DOHH2 (cell line): ENCODE measurements at regions not wholly inside any gene's neighbourhood (a gene's known extent, or its start where the extent isn't known, plus 50 kb on each side); places are given as distances from the start of the nearest gene placed in this dataset.

ENCODE experiments used
- H3F3A ChIP-seq: fragments of 200-600 bp; sonication (generic), shearing (Covaris generic); 2 replicates; pipeline ENCODE4 v1.6.0; 2016; ENCODE audit warnings: antibody characterized with exemption, mild to moderate bottlenecking; ENCODE audit not compliant: control insufficient read depth, insufficient read depth
- H3K27ac ChIP-seq: fragments of 200-600 bp; sonication (generic); 2 replicates; pipeline ENCODE4 v1.5.1; 2014; ENCODE audit warnings: low read depth, mild to moderate bottlenecking, low read length, moderate library complexity
- H3K27me3 ChIP-seq: fragments of 200-600 bp; sonication (generic); 2 replicates; pipeline ENCODE4 v1.6.1; 2014; ENCODE audit warnings: mild to moderate bottlenecking, low read length, mixed read lengths; ENCODE audit not compliant: control insufficient read depth
- H3K36me3 ChIP-seq: fragments of 200-600 bp; sonication (generic); 2 replicates; pipeline ENCODE4 v1.6.1; 2014; ENCODE audit warnings: mild to moderate bottlenecking, low read length, moderate library complexity, mixed read lengths; ENCODE audit not compliant: control insufficient read depth
- H3K4me1 ChIP-seq: fragments of 200-600 bp; sonication (generic); 2 replicates; pipeline ENCODE4 v1.6.1; 2014; ENCODE audit warnings: mild to moderate bottlenecking, low read length, mixed read lengths; ENCODE audit not compliant: control insufficient read depth
- H3K4me2 ChIP-seq: fragments of 200-600 bp; sonication (generic); 2 replicates; pipeline ENCODE4 v1.6.0; 2014; ENCODE audit warnings: mild to moderate bottlenecking, low read length, moderate library complexity
- H3K4me3 ChIP-seq: fragments of 200-600 bp; sonication (generic); 2 replicates; pipeline ENCODE4 v1.5.1; 2014; ENCODE audit warnings: mild to moderate bottlenecking, low read length, mixed read lengths
- H3K79me2 ChIP-seq: fragments of 200-600 bp; sonication (generic); 2 replicates; pipeline ENCODE4 v1.6.1; 2014; ENCODE audit warnings: mild to moderate bottlenecking, low read length, mixed read lengths; ENCODE audit not compliant: control insufficient read depth
- H3K9me2 ChIP-seq: fragments of 200-600 bp; sonication (generic); replicated peaks from 2 replicates; pipeline ENCODE4 v1.6.1; 2014; ENCODE audit warnings: mild to moderate bottlenecking, low read length, mixed read lengths; ENCODE audit not compliant: control insufficient read depth
- H3K9me3 ChIP-seq: fragments of 200-600 bp; sonication (generic); 2 replicates; pipeline ENCODE4 v1.6.1; 2014; ENCODE audit warnings: antibody characterized with exemption, low read length, mixed read lengths; ENCODE audit not compliant: control insufficient read depth, insufficient read depth
- H4K20me1 ChIP-seq: fragments of 200-600 bp; sonication (generic); 2 replicates; pipeline ENCODE4 v1.6.0; 2014; ENCODE audit warnings: low read depth, mild to moderate bottlenecking, antibody characterized with exemption, low read length, moderate library complexity; ENCODE audit not compliant: control insufficient read depth, insufficient read depth
- CTCF ChIP-seq: fragments of 200-600 bp; sonication (generic); IDR thresholded peaks from one replicate; pipeline ENCODE4 v1.5.1; 2014; ENCODE audit warnings: antibody characterized with exemption, mild to moderate bottlenecking, low read depth, low read length; ENCODE audit not compliant: poor library complexity, severe bottlenecking
- EZH2phosphoT487 ChIP-seq: fragments of 200-600 bp; sonication (generic); IDR thresholded peaks from 2 replicates; pipeline ENCODE4 v1.6.1; 2017; ENCODE audit warnings: borderline replicate concordance, mild to moderate bottlenecking, antibody characterized with exemption, low read length, moderate library complexity, mixed read lengths

DNA sequence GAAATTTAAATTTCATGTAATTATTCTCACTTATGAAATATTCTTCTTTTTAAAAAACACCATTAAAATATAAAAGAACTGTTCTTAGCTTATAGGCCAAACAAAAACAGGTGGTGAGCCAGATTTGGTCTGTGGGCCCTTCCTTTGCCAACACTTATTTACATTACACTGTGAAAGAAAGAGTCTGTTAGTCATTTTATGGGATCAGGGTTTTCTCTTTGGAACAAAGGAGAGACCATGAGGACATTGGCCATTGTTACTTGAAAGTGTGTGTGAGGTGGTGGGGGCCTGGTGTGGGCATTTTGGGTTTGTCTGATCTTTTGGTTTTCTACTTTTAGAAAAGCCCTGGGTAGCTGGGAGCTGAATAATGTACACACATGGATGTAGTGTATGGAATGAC lies 62.7 kb downstream of the TTC6 start:
- Histone ChIP-seq H3K9me3 (no peaks in the 10 kb centered on the region), H3K79me2 (no peaks in the 10 kb centered on the region), H3K27me3 (no peaks in the 10 kb centered on the region), H3K9me2 (no peaks in the 10 kb centered on the region), H3K27ac (no peak overlapping the region), H3F3A (no peaks in the 10 kb centered on the region), H4K20me1 (no peaks in the 10 kb centered on the region), H3K4me2 (no peak overlapping the region), H3K4me1 (no peaks in the 10 kb centered on the region), H3K36me3 (no peaks in the 10 kb centered on the region), H3K4me3 (no peak overlapping the region)
- TF ChIP-seq CTCF (no peak), EZH2phosphoT487 (no peak)

GRCh38 chr14:37663498-37663897 lies 68.1 kb downstream of the TTC6 start:
- no peaks in the 10 kb centered on the region for H3K79me2 ChIP-seq
- H3K9me3 ChIP-seq, result no peaks in the 10 kb centered on the region
- no peaks in the 10 kb centered on the region for H4K20me1 ChIP-seq
- no peaks in the 10 kb centered on the region for H3K27me3 ChIP-seq
- no peaks in the 10 kb centered on the region for H3K4me1 ChIP-seq
- no peaks in the 10 kb centered on the region for H3F3A ChIP-seq
- H3K4me2 ChIP-seq, result no peak overlapping the region
- no peak for TF ChIP-seq EZH2phosphoT487
- TF ChIP-seq CTCF, result no peak
- no peak overlapping the region for H3K27ac ChIP-seq
- H3K36me3 ChIP-seq, result no peaks in the 10 kb centered on the region
- H3K9me2 ChIP-seq, result no peaks in the 10 kb centered on the region
- H3K4me3 ChIP-seq, result no peak overlapping the region

- no peaks in the 10 kb centered on the region for H3K9me2 ChIP-seq
- H3K36me3 ChIP-seq, result no peaks in the 10 kb centered on the region
Measured at GRCh38 chr14:37665479-37665878, 70.0 kb downstream of the TTC6 start.

More at GRCh38 chr14:37665479-37665878, 70.0 kb downstream of the TTC6 start:
- Histone ChIP-seq H3K27me3 (no peaks in the 10 kb centered on the region), H3F3A (no peaks in the 10 kb centered on the region), H4K20me1 (no peaks in the 10 kb centered on the region), H3K4me3 (no peak overlapping the region), H3K27ac (no peak overlapping the region), H3K4me1 (no peaks in the 10 kb centered on the region), H3K79me2 (no peaks in the 10 kb centered on the region), H3K9me3 (no peaks in the 10 kb centered on the region), H3K4me2 (no peak overlapping the region)
- TF ChIP-seq CTCF, result no peak
